Endothelial cell of umbilical vein (primary cell): ENCODE measurements at regions not wholly inside any gene's neighbourhood (a gene's known extent, or its start where the extent isn't known, plus 50 kb on each side); places are given as distances from the start of the nearest gene placed in this dataset.

Experiments used
- BruUV-seq: library from RNA; stranded (reverse); fragments of 400-500 nt; replicated peaks from 2 replicates; lab custom pipeline; 2021; lab: Mats Ljungman, UMichigan
- CTCF ChIA-PET: fragments of 300-600, 350-600 bp; sonication (Branson Sonifier 250); formaldehyde crosslinking; loops from one replicate; lab custom pipeline; 2021; ENCODE audit warnings: antibody characterized with exemption, inconsistent platforms; lab: Charles Lee
- POLR2A ChIA-PET: fragments of 300-600, 350-600 bp; sonication (Branson Sonifier 250); formaldehyde crosslinking; loops from one replicate; lab custom pipeline; 2021; ENCODE audit warnings: antibody characterized with exemption, inconsistent platforms; lab: Charles Lee
- DNase-seq: peaks from one replicate; pipeline ENCODE4 v3.0.0-alpha.2; 2011; ENCODE audit warnings: low read depth, low spot score
- FAIRE-seq: peaks from 2 replicates; lab custom pipeline; 2011; peaks lifted over from hg19 to GRCh38; lab: Jason Lieb, UNC
- H2AFZ ChIP-seq: 2 replicates; pipeline ENCODE4 v1.6.0; 2012; ENCODE audit warnings: low read depth, low read length, control low read depth, inconsistent platforms
- H3K27ac ChIP-seq: 2 replicates; pipeline ENCODE4 v1.5.1; 2011; ENCODE audit warnings: low read depth, mild to moderate bottlenecking, control low read depth, low read length, moderate library complexity; ENCODE audit not compliant: insufficient read depth
- H3K27me3 ChIP-seq, 2 experiments: 2 replicates each; pipeline versions ENCODE4 v1.6.0 to v1.6.1; 2011; ENCODE audit warnings: low read length in 2 of 2, mixed read lengths in 1 of 2; ENCODE audit not compliant: control insufficient read depth in 2 of 2, insufficient read depth in 2 of 2
- H3K36me3 ChIP-seq, 2 experiments: 2 replicates in 1 of 2; 3 replicates in 1 of 2; pipeline ENCODE4 v1.5.1; 2011; ENCODE audit warnings: low read length in 2 of 2, mild to moderate bottlenecking in 1 of 2, moderate library complexity in 1 of 2; ENCODE audit not compliant: control insufficient read depth in 2 of 2, insufficient read depth in 2 of 2; ENCODE audit errors: extremely low read depth in 1 of 2
- H3K4me1 ChIP-seq: 3 replicates; pipeline ENCODE4 v1.5.1; 2011; ENCODE audit warnings: mild to moderate bottlenecking, low read length; ENCODE audit not compliant: control insufficient read depth, insufficient read depth; ENCODE audit errors: extremely low read depth
- H3K4me2 ChIP-seq: 2 replicates; pipeline ENCODE4 v1.6.1; 2011; ENCODE audit warnings: low read length, control low read depth, mixed read lengths; ENCODE audit not compliant: insufficient read depth
- H3K4me3 ChIP-seq, 3 experiments: fragments of 200-600 bp in 1 of 3; sonication (generic), shearing (Covaris generic) in 1 of 3; replicated peaks in 1 of 3; 2 replicates each; pipeline ENCODE4 v1.5.1; 2011 to 2016; ENCODE audit warnings: control low read depth in 3 of 3, low read length in 3 of 3, mild to moderate bottlenecking in 2 of 3, inconsistent platforms in 1 of 3, low read depth in 1 of 3, moderate library complexity in 1 of 3; ENCODE audit not compliant: insufficient read depth in 1 of 3
- H3K79me2 ChIP-seq: 2 replicates; pipeline ENCODE4 v1.6.0; 2012; ENCODE audit warnings: low read length, inconsistent platforms; ENCODE audit not compliant: control insufficient read depth, insufficient read depth
- H3K9ac ChIP-seq: replicated peaks from 2 replicates; pipeline ENCODE3; 2011; ENCODE audit warnings: low read length, control low read depth; ENCODE audit not compliant: insufficient read depth; ENCODE audit errors: extremely low read depth
- H3K9me1 ChIP-seq: replicated peaks from 3 replicates; pipeline ENCODE4 v1.6.0; 2011; ENCODE audit warnings: mild to moderate bottlenecking, low read length; ENCODE audit not compliant: control insufficient read depth, insufficient read depth; ENCODE audit errors: extremely low read depth
- H3K9me3 ChIP-seq: replicated peaks from 2 replicates; pipeline ENCODE4 v1.5.1; 2012; ENCODE audit warnings: low read length, inconsistent platforms; ENCODE audit not compliant: control insufficient read depth, insufficient read depth
- H4K20me1 ChIP-seq: replicated peaks from 2 replicates; pipeline ENCODE3; 2011; ENCODE audit warnings: mild to moderate bottlenecking, low read length; ENCODE audit not compliant: control insufficient read depth, insufficient read depth; ENCODE audit errors: extremely low read depth
- EZH2 ChIP-seq: IDR thresholded peaks from 2 replicates; pipeline ENCODE4 v1.6.1; 2012; ENCODE audit warnings: borderline replicate concordance, low read depth, mild to moderate bottlenecking, moderate library complexity, low read length, inconsistent platforms; ENCODE audit not compliant: severe bottlenecking
- FOS ChIP-seq: IDR thresholded peaks from 2 replicates; pipeline ENCODE4 v1.6.1; 2011; ENCODE audit warnings: mild to moderate bottlenecking, low read length, moderate library complexity, borderline replicate concordance; ENCODE audit not compliant: insufficient read depth
- GATA2 ChIP-seq: IDR thresholded peaks from 2 replicates; pipeline ENCODE4 v1.7.0; 2011; ENCODE audit warnings: low read depth, mild to moderate bottlenecking, moderate library complexity, mixed read lengths, low read length; ENCODE audit not compliant: insufficient read length, insufficient read depth
- JUN ChIP-seq: IDR thresholded peaks from 2 replicates; pipeline ENCODE4 v1.6.1; 2011; ENCODE audit warnings: borderline replicate concordance, low read depth; ENCODE audit not compliant: insufficient read length, insufficient read depth
- MYC ChIP-seq: IDR thresholded peaks from one replicate; pipeline ENCODE4 v1.6.1; 2011; ENCODE audit warnings: mild to moderate bottlenecking, low read depth, low read length
- POLR2A ChIP-seq: IDR thresholded peaks from 2 replicates; pipeline ENCODE4 v1.6.1; 2012; ENCODE audit warnings: low read depth, mild to moderate bottlenecking, control low read depth, low read length
- POLR2AphosphoS5 ChIP-seq: IDR thresholded peaks from 2 replicates; pipeline ENCODE4 v1.6.1; 2012; ENCODE audit warnings: low read depth, mild to moderate bottlenecking, control low read depth, low read length, moderate library complexity; ENCODE audit not compliant: insufficient read depth
- dilution Hi-C: fragments of 300-500 bp; cut with MboI; formaldehyde crosslinking; loops from one replicate; pipeline ENCODE4 v1.15.0; 2019; ENCODE audit warnings: low sequenced_read_pairs; ENCODE audit not compliant: extremely low pct_ligation_motif_present
- intact Hi-C: fragments of 100-400 bp; cut with micrococcal nuclease; formaldehyde crosslinking; loops from one replicate; pipeline ENCODE4 v1.10.0; 2022
- TF ChIP-seq, protein P1 (sequence below), 2 donors: IDR thresholded peaks; 1 replicate in 1 of 2; 2 replicates in 1 of 2; pipeline ENCODE4 v1.5.1; 2011; ENCODE audit warnings: low read length in 2 of 2, mild to moderate bottlenecking in 2 of 2, moderate library complexity in 2 of 2, control low read depth in 1 of 2, inconsistent platforms in 1 of 2, low read depth in 1 of 2; ENCODE audit not compliant: insufficient read depth in 1 of 2; ENCODE audit errors: extremely low read depth in 1 of 2
- TF ChIP-seq, protein P2 (sequence below): IDR thresholded peaks from 2 replicates; pipeline ENCODE4 v1.6.1; 2011; ENCODE audit not compliant: insufficient read depth, insufficient read length

DNA sequence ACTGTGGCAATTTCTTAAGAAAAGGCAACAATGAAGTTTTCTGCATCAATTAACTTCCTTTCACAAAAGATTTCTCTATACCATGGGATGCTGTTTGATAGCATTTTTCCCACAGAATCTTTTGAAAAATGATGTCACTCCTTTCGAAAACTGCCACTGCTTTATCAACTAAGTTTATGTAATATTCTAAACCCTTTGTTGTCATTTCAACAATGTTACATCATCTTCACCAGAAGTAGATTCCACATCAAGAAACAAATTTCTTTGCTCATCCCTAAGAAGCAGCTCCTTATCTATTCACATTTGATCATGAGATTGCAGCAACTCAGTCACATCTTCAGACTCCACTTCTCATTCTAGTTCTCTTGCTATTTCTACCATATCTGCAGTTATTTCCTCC, 116.1 kb upstream of the KCND3 start:
- H3K4me1 ChIP-seq: no peaks in the 10 kb centered on the region
- intact Hi-C loops (no loop called here), dilution Hi-C loops (no loop called here)
- H4K20me1 ChIP-seq: no peaks in the 10 kb centered on the region
- no peaks in the 10 kb centered on the region for H3K27me3 ChIP-seq
- no peak overlapping the region for H3K4me3 ChIP-seq
- H3K9me3 ChIP-seq: no peaks in the 10 kb centered on the region
- no peak overlapping the region for H2AFZ ChIP-seq
- H3K9me1 ChIP-seq: no peaks in the 10 kb centered on the region
- H3K36me3 ChIP-seq: no peaks in the 10 kb centered on the region
- no peak overlapping the region for H3K4me2 ChIP-seq
- no TSS peak for BruUV-seq
- no peaks in the 10 kb centered on the region for H3K79me2 ChIP-seq
- H3K27ac ChIP-seq: no peak overlapping the region
- DNase-seq: no peak
- POLR2A ChIA-PET: no interaction called here
- no peak overlapping the region for H3K9ac ChIP-seq
- CTCF ChIA-PET: no interaction called here
- FAIRE-seq: no peak
- TF ChIP-seq POLR2A: no peak
- no peak for TF ChIP-seq FOS
- no peak for TF ChIP-seq EZH2
- TF ChIP-seq MYC: no peak
- TF ChIP-seq POLR2AphosphoS5: no peak
- TF ChIP-seq JUN: no peak
- no peak for TF ChIP-seq GATA2
- TF ChIP-seq, protein P1, sequence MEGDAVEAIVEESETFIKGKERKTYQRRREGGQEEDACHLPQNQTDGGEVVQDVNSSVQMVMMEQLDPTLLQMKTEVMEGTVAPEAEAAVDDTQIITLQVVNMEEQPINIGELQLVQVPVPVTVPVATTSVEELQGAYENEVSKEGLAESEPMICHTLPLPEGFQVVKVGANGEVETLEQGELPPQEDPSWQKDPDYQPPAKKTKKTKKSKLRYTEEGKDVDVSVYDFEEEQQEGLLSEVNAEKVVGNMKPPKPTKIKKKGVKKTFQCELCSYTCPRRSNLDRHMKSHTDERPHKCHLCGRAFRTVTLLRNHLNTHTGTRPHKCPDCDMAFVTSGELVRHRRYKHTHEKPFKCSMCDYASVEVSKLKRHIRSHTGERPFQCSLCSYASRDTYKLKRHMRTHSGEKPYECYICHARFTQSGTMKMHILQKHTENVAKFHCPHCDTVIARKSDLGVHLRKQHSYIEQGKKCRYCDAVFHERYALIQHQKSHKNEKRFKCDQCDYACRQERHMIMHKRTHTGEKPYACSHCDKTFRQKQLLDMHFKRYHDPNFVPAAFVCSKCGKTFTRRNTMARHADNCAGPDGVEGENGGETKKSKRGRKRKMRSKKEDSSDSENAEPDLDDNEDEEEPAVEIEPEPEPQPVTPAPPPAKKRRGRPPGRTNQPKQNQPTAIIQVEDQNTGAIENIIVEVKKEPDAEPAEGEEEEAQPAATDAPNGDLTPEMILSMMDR (IDR thresholded peaks at IDR 0.05; ENCODE audit: extremely low read depth in 1 of 2, insufficient read depth in 1 of 2, low read depth in 1 of 2, low read length in 2 of 2): no peak
- TF ChIP-seq, protein P2, sequence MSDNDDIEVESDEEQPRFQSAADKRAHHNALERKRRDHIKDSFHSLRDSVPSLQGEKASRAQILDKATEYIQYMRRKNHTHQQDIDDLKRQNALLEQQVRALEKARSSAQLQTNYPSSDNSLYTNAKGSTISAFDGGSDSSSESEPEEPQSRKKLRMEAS: no peak
